DND-41 (cell line): ENCODE measurements at regions not wholly inside any gene's neighbourhood (a gene's known extent, or its start where the extent isn't known, plus 50 kb on each side); places are given as distances from the start of the nearest gene placed in this dataset.

ENCODE experiments used
- EZH2 ChIP-seq: IDR thresholded peaks from 3 replicates; pipeline ENCODE4 v1.6.1; 2012; ENCODE audit warnings: borderline replicate concordance, low read depth, mild to moderate bottlenecking, moderate library complexity, low read length, inconsistent platforms; ENCODE audit not compliant: severe bottlenecking
- TF ChIP-seq, protein P1 (sequence below): IDR thresholded peaks from 2 replicates; pipeline ENCODE4 v1.5.1; 2012; ENCODE audit warnings: borderline replicate concordance, low read length, moderate library complexity, mild to moderate bottlenecking; ENCODE audit not compliant: poor library complexity, severe bottlenecking; ENCODE audit errors: extremely low read depth

DNA sequence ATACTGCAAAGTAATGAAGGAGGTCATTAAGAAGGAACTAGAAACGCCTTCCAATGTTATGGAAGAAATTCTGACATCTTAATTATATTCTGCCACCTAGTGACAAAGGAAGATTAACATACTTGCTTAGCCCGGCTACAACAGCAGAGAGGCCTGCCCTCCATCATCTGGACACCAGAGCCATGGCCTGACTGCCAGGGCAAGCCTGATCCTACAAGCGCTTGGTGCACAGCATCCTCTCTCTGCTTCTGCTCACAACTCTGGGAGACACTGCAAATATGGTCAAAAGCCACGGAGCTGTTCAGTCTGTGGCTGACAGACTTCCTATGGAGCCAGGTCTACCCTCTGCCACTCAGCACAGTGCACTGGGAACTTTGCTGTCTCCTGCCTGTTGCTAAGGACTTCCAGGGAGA lies 87.3 kb upstream of the SLC44A1 start:
- TF ChIP-seq, protein P1, sequence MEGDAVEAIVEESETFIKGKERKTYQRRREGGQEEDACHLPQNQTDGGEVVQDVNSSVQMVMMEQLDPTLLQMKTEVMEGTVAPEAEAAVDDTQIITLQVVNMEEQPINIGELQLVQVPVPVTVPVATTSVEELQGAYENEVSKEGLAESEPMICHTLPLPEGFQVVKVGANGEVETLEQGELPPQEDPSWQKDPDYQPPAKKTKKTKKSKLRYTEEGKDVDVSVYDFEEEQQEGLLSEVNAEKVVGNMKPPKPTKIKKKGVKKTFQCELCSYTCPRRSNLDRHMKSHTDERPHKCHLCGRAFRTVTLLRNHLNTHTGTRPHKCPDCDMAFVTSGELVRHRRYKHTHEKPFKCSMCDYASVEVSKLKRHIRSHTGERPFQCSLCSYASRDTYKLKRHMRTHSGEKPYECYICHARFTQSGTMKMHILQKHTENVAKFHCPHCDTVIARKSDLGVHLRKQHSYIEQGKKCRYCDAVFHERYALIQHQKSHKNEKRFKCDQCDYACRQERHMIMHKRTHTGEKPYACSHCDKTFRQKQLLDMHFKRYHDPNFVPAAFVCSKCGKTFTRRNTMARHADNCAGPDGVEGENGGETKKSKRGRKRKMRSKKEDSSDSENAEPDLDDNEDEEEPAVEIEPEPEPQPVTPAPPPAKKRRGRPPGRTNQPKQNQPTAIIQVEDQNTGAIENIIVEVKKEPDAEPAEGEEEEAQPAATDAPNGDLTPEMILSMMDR: peak; percentile 61
- no peak for TF ChIP-seq EZH2
